ENCODE measurements at regions not wholly inside any gene's neighbourhood (a gene's known extent, or its start where the extent isn't known, plus 50 kb on each side); places are given as distances from the start of the nearest gene placed in this dataset.
"Not testable (repeated sequence)": the region's sequence is repeated elsewhere in the genome, so short reads cannot be mapped to it uniquely, and the experiment has no call there.

DNA sequence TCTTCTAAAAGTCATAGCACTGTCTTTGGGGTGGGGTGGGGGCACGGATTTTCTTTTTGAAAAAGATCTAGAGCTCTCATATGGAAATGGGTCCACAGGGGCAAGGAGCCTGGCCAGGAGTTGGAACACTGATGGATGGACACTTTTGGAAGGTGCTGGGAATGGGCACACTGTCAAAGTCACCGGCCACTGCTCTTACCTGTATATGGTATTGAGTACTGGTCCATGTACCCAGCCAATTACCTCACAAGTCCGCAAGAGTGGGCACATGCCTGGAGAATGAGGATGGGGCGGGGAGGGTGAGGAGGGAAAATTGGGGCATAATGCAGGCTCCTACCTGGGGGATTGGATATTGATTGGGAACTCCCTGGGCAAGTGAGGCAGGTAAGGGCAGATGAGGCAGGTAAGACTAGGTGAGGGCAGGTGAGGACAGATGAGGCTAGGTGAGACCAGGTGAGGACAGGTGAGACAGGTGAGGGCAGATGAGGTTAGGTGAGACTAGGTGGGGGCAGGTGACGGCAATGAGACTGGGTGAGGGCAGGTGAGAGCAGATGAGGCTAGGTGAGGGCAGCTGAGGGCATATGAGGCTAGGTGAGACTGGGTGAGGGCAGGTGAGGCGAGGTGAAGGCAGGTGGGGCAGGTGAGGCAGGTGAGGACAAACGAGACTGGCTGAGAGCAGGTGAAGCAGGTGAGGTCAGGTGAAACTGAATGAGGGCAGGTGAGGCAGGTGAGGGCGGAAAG is 167.9 kb downstream of the NRN1 start:
- no peaks in the 10 kb centered on the region for H3K36me3 ChIP-seq (replicated peaks in 1 of 2)
- H3K9me3 ChIP-seq (replicated peaks in 1 of 3) = no peaks in the 10 kb centered on the region
- 79 to 86% (median 82%) methylated on average over 8 of the region's 8 CpGs for WGBS, 4 donors
- no peak overlapping the region for H3K27ac ChIP-seq
- DNase-seq = no peak
- H3K27me3 ChIP-seq = no peaks in the 10 kb centered on the region
- no peaks in the 10 kb centered on the region for H3K4me1 ChIP-seq (replicated peaks in 1 of 2)
- no peak for TF ChIP-seq POLR2A (IDR thresholded peaks at IDR 0.05)
- TF ChIP-seq, protein P1, sequence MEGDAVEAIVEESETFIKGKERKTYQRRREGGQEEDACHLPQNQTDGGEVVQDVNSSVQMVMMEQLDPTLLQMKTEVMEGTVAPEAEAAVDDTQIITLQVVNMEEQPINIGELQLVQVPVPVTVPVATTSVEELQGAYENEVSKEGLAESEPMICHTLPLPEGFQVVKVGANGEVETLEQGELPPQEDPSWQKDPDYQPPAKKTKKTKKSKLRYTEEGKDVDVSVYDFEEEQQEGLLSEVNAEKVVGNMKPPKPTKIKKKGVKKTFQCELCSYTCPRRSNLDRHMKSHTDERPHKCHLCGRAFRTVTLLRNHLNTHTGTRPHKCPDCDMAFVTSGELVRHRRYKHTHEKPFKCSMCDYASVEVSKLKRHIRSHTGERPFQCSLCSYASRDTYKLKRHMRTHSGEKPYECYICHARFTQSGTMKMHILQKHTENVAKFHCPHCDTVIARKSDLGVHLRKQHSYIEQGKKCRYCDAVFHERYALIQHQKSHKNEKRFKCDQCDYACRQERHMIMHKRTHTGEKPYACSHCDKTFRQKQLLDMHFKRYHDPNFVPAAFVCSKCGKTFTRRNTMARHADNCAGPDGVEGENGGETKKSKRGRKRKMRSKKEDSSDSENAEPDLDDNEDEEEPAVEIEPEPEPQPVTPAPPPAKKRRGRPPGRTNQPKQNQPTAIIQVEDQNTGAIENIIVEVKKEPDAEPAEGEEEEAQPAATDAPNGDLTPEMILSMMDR (IDR thresholded peaks at IDR 0.05) = no peak
- no peak overlapping the region for H3K4me3 ChIP-seq
- intact Hi-C loops (cut with DNase I) = no loop called here

DNA sequence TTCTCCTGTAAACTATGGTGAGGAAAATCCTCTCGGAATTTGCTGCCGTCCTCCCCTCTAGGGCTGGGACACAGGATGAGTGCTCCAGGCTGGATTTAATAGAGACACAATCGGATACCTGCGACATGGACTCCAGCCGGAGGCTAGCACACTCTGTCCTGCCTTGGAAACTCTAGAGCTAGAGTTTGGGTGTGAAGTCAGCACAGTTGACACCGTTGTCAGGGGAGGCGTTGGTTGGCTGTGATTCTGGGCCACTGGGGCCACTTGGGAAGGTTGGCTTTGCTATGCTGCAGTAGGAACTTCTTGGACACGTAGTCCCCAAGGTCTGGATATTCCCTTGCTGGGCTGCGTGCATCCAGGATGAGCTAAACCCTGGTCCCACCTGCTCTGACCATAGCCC is 169.4 kb downstream of the NRN1 start:
- Histone ChIP-seq H3K4me3 (no peak overlapping the region), H3K4me1 (replicated peaks in 1 of 2) (no peaks in the 10 kb centered on the region), H3K27me3 (no peaks in the 10 kb centered on the region), H3K27ac (no peak overlapping the region), H3K36me3 (replicated peaks in 1 of 2) (no peaks in the 10 kb centered on the region), H3K9me3 (replicated peaks in 1 of 3) (no peaks in the 10 kb centered on the region)
- no peak for TF ChIP-seq POLR2A (IDR thresholded peaks at IDR 0.05)
- TF ChIP-seq, protein P1 (IDR thresholded peaks at IDR 0.05) = no peak
- intact Hi-C loops (cut with DNase I) = no loop called here
- WGBS, 4 donors = 86 to 93% (median 92%) methylated on average over 4 to 9 of the region's 9 CpGs
- DNase-seq = no peak

DNA sequence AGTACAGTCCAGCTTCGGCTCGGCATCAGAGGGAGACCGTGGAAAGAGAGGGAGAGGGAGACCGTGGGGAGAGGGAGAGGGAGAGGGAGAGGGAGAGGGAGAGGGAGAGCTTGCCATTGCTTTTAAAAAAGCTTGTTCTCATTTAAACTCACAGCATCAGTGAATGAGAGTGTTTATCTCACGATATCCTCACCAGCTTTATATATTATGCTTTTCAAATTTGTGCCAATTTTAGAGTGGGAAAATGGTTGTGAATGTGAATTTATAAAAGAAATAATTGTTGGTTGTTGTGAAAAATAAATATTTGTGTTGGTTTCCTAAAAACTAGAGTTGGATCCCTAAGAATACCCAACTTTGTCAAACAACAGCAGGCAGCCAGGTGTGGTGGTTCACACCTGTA is 170.1 kb downstream of the NRN1 start:
- intact Hi-C loops (cut with DNase I) = not testable (repeated sequence)

DNA sequence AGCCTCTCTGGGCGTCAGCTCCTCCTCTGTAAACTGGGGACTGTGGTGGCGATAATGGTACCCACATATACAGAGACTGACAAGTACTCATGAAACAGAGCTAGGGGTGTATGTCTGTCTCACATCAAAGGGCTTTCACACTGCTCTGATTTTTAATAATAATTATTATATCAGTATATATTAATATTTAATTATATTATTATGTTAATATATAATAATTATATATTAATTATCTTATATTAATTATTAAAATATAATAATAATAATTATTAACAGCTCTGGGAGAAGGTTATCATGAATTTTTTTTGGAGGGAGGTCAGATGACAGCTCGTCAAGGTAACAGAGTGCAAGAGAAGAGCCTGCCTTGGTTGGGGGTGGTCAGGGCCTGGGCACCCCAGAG is 173.6 kb downstream of the NRN1 start:
- no peak for DNase-seq
- intact Hi-C loops (cut with DNase I) = no loop called here
- Histone ChIP-seq H3K4me3 (no peak overlapping the region), H3K9me3 (replicated peaks in 1 of 3) (no peaks in the 10 kb centered on the region), H3K27ac (no peak overlapping the region), H3K27me3 (no peaks in the 10 kb centered on the region), H3K4me1 (replicated peaks in 1 of 2) (no peaks in the 10 kb centered on the region), H3K36me3 (replicated peaks in 1 of 2) (no peaks in the 10 kb centered on the region)
- WGBS, 4 donors = 80 to 86% (median 84%) methylated on average over 3 of the region's 3 CpGs
- TF ChIP-seq POLR2A (IDR thresholded peaks at IDR 0.05) = no peak
- TF ChIP-seq, protein P1 (IDR thresholded peaks at IDR 0.05) = no peak

More for the DNA sequence above, 170.1 kb downstream of the NRN1 start:
- DNase-seq; H3K27me3 ChIP-seq; H3K4me3 ChIP-seq; H3K36me3 ChIP-seq (replicated peaks in 1 of 2); H3K9me3 ChIP-seq (replicated peaks in 1 of 3); H3K27ac ChIP-seq; H3K4me1 ChIP-seq (replicated peaks in 1 of 2): not testable (repeated sequence)
- WGBS, 4 donors = 41 to 88% (median 72%) methylated on average over 1 to 2 of the region's 5 CpGs

GRCh38 chr6:5832668-5833067 is 174.1 kb downstream of the NRN1 start:
- TF ChIP-seq, protein P1 (IDR thresholded peaks at IDR 0.05) = no peak
- no peak for TF ChIP-seq POLR2A (IDR thresholded peaks at IDR 0.05)
- Histone ChIP-seq H3K9me3 (replicated peaks in 1 of 3) (no peaks in the 10 kb centered on the region), H3K27ac (no peak overlapping the region), H3K4me3 (no peak overlapping the region), H3K27me3 (no peaks in the 10 kb centered on the region), H3K36me3 (replicated peaks in 1 of 2) (no peaks in the 10 kb centered on the region), H3K4me1 (replicated peaks in 1 of 2) (no peaks in the 10 kb centered on the region)
- intact Hi-C loops (cut with DNase I) = no loop called here
- WGBS, 4 donors = 87 to 95% (median 91%) methylated on average over 2 to 3 of the region's 3 CpGs
- no peak for DNase-seq

DNA sequence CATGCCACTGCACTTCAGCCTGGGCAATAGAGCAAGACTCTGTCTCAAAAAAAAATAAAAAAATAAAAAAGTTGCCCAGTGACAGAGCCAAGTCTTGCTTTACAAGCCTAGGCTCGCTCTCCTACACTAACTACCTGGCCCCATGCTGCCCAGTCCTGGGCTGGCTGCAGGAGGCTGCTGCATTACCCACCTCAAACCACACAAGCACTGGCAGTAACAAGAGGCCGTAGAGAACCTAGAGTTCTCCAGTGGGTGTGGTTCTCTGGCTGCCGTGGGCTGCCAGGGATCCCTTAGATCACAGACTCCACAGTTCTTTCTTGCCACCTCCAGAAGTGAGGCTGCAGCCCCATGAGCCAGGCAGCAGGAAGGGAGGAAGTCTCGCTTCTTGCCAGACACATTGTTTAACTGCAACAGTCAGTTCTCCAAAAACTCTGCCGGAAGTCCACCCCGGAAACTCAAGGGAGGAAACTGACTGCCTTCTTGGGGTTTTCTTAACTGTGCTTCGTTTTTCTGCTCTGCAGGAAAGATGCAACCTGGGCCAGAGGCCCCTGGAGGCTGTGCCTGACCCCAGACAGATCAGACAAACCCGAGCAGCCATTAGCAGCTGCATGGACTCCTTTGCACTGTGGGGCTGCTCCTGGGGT is 175.4 kb downstream of the NRN1 start:
- H3K27ac ChIP-seq; H3K27me3 ChIP-seq; H3K9me3 ChIP-seq (replicated peaks in 1 of 3); H3K4me3 ChIP-seq; intact Hi-C loops (cut with DNase I); H3K4me1 ChIP-seq (replicated peaks in 1 of 2); H3K36me3 ChIP-seq (replicated peaks in 1 of 2): not testable (repeated sequence)
- 53 to 72% (median 57%) methylated on average over 6 to 8 of the region's 8 CpGs for WGBS, 4 donors
- DNase-seq = peak in 3 of 7 donors; percentile 14 to 39 (median 15)
